SK-N-SH (cell line): ENCODE measurements at regions not wholly inside any gene's neighbourhood (a gene's known extent, or its start where the extent isn't known, plus 50 kb on each side); places are given as distances from the start of the nearest gene placed in this dataset.

Experiments used
- CHD2 ChIP-seq: fragments of 150-350 bp; IDR thresholded peaks from 2 replicates; pipeline ENCODE4 v1.6.1; 2018; ENCODE audit warnings: low read length; ENCODE audit not compliant: partially characterized antibody
- CTCF ChIP-seq: fragments of 200-600 bp; sonication (generic); IDR thresholded peaks from 2 replicates; pipeline ENCODE4 v1.6.1; 2017; ENCODE audit warnings: antibody characterized with exemption, mild to moderate bottlenecking, moderate library complexity
- ELF1 ChIP-seq: IDR thresholded peaks from 2 replicates; pipeline ENCODE4 v1.4.0; 2012
- EP300 ChIP-seq, 2 experiments: IDR thresholded peaks; 2 replicates each; pipeline versions ENCODE4 v1.4.0 to v1.6.1; 2012; ENCODE audit warnings: borderline replicate concordance in 1 of 2, low read depth in 1 of 2, low read length in 1 of 2
- RCOR1 ChIP-seq: fragments of 150-350 bp; IDR thresholded peaks from 2 replicates; pipeline ENCODE4 v1.6.1; 2017; ENCODE audit warnings: antibody characterized with exemption, low read length
- REST ChIP-seq: IDR thresholded peaks from 2 replicates; pipeline ENCODE4 v1.6.1; 2012; ENCODE audit warnings: mild to moderate bottlenecking, low read depth, low read length, moderate library complexity
- RFX5 ChIP-seq: IDR thresholded peaks from 2 replicates; pipeline ENCODE4 v1.6.1; 2012; ENCODE audit warnings: mild to moderate bottlenecking, improper control_type of control experiment, low read length
- RXRA ChIP-seq: IDR thresholded peaks from 2 replicates; pipeline ENCODE4 v1.4.0; 2012; ENCODE audit warnings: low read depth, mild to moderate bottlenecking, borderline replicate concordance
- SMC3 ChIP-seq: IDR thresholded peaks from 2 replicates; pipeline ENCODE4 v1.6.1; 2012; ENCODE audit warnings: low read depth, low read length, improper control_type of control experiment
- TCF12 ChIP-seq: IDR thresholded peaks from 2 replicates; pipeline ENCODE4 v1.4.0; 2012
- TEAD4 ChIP-seq: IDR thresholded peaks from 2 replicates; pipeline ENCODE4 v1.4.0; 2012; ENCODE audit warnings: mild to moderate bottlenecking, borderline replicate concordance; ENCODE audit not compliant: insufficient read depth
- USF2 ChIP-seq: fragments of 150-350 bp; IDR thresholded peaks from 2 replicates; pipeline ENCODE4 v1.6.1; 2017; ENCODE audit warnings: antibody characterized with exemption, low read length, low read depth, borderline replicate concordance
- YY1 ChIP-seq: IDR thresholded peaks from 2 replicates; pipeline ENCODE4 v1.4.0; 2012; ENCODE audit warnings: low read depth, mild to moderate bottlenecking

- TF ChIP-seq TEAD4 (no peak), YY1 (no peak), REST (no peak), ELF1 (no peak), RFX5 (no peak), CTCF (no peak), RCOR1 (no peak), SMC3 (no peak), EP300 (IDR thresholded peaks at IDR 0.05; ENCODE audit: borderline replicate concordance in 1 of 2, low read depth in 1 of 2, low read length in 1 of 2) (no peak), USF2 (no peak), TCF12 (no peak), CHD2 (no peak), RXRA (no peak)
Measured at GRCh38 chr5:152285764-152286163, 119.3 kb downstream of the NMUR2 start.
